Breast epithelium (tissue), 3 donors: ENCODE measurements at regions not wholly inside any gene's neighbourhood (a gene's known extent, or its start where the extent isn't known, plus 50 kb on each side); places are given as distances from the start of the nearest gene placed in this dataset.

Experiments used
- POLR2A ChIP-seq: fragments of 450-650 bp; IDR thresholded peaks from one replicate; pipeline ENCODE4 v1.6.1; 2016; ENCODE audit warnings: antibody characterized with exemption, mild to moderate bottlenecking, moderate library complexity
- POLR2AphosphoS5 ChIP-seq, 3 donors: sonication (generic); formaldehyde crosslinking; IDR thresholded peaks; one replicate each; pipeline ENCODE4 v1.6.1; 2017; ENCODE audit warnings: antibody characterized with exemption in 3 of 3
- TF ChIP-seq, protein P1 (sequence below), 3 donors: fragments of 450-650 bp; IDR thresholded peaks; one replicate each; pipeline ENCODE4 v1.5.1; 2016 to 2017; ENCODE audit warnings: antibody characterized with exemption in 3 of 3, mild to moderate bottlenecking in 3 of 3, moderate library complexity in 3 of 3

DNA sequence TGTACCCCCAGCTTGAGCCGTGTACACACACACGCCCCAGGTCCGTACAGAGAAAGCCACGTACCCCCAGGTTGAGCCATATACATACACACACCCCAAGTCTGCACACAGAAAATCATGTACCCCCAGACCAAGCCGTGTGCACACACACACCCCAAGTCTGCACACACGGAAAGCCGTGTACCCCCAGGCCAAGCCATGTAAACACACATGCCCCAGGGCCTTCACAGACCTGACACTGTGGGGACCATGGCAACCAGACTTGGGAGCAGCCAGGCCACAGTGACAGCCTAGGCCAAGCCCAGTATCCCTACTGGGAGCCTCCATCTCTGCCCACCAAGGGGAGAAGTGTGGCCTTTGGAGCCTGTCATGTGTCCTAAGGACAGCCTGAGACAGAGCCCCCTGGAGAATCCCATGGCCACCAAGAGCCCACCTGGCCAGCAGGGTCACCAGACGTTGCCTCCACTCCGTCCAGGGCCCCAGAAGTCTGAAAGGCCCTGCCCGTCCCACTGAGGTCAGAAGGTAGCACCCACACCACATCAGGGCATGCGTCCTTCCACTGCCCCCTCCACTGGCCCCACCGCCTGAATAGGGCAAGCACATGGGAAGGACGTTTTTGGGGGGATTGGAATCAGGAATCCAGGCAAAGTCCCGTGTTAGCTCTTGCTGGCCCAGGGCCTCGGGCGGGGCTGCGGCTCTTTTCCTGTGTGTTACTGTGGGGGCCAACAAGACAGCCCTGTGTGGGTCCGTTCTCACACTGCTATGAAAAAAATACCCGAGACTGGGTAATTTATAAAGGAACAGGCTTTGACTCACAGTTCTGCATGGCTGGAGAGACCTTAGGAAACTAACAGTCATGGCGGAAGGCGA, 636.7 kb downstream of the TBC1D22A start:
- TF ChIP-seq, protein P1, sequence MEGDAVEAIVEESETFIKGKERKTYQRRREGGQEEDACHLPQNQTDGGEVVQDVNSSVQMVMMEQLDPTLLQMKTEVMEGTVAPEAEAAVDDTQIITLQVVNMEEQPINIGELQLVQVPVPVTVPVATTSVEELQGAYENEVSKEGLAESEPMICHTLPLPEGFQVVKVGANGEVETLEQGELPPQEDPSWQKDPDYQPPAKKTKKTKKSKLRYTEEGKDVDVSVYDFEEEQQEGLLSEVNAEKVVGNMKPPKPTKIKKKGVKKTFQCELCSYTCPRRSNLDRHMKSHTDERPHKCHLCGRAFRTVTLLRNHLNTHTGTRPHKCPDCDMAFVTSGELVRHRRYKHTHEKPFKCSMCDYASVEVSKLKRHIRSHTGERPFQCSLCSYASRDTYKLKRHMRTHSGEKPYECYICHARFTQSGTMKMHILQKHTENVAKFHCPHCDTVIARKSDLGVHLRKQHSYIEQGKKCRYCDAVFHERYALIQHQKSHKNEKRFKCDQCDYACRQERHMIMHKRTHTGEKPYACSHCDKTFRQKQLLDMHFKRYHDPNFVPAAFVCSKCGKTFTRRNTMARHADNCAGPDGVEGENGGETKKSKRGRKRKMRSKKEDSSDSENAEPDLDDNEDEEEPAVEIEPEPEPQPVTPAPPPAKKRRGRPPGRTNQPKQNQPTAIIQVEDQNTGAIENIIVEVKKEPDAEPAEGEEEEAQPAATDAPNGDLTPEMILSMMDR (IDR thresholded peaks at IDR 0.05), result no peak
- TF ChIP-seq POLR2A (no peak), POLR2AphosphoS5 (IDR thresholded peaks at IDR 0.05) (no peak)
